NCI-H1048 (cell line): ENCODE measurements at regions not wholly inside any gene's neighbourhood (a gene's known extent, or its start where the extent isn't known, plus 50 kb on each side); places are given as distances from the start of the nearest gene placed in this dataset.
A peak's percentile ranks its signal among the peaks of the same experiment; 100 is the strongest.

Source experiments
- DNase-seq: peaks from one replicate; lab custom pipeline; 2025; lab: John Stamatoyannopoulos, UW

DNA sequence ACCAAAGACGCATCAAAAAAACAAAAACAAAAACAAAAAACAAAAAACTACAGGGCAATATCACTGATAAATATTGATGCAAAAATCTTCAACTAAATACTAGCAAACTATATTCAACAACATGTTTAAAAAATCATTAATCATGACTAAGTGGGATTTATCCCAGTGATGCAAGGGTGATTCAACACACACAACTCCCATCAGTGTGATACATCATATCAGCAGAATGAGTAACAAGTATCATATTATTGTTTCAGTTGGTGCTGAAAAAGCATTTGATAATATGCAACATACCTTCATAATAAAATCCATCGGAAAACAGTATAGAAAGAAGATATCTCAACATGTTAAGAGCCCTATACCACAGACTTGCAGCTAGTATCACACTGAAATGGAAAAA is 953.0 kb downstream of the AMY1C start:
- DNase-seq: no peak

DNA sequence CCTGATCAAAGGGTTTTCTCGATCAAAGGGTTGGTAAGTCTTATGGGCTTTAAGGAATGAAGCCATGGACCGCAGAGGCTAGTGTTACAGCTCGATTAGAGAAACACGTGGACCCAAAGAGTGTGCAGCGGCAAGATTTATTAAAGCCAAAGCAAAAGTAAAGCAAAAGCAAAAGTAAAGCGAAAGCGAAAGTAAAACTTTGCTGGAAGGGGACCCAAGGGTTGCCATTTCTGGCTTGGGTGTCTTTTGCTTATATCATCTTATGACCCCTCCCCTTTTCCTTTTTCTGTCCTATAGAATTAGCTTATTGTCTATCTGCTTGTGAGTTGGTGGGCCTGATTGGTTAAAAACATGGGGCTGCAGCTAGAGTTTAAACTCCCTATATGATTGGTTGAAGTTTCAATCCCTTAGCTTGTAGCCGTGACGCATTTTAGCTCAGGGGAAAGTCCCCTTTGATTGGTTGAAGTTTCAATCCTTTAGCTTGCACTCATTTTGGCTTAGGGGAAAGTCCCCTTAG is 957.0 kb downstream of the AMY1C start:
- DNase-seq: no peak

DNA sequence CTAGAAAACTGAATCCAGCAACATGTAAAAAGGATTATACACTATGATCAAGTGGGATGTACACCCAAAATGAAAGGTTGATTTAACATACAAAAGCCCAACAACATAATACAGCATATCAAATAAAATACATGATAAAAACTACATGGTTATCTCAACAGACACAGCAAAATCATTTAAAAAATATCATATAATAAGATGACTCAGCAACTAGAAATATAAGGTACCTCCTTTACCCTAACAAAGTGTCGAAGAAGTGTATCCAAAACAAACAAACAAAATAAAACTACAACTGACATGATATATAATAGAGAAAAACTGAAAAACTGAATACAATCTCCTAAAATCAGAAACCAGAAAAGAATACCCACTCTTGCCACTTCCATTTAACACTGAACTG is 969.1 kb downstream of the AMY1C start:
- no peak for DNase-seq

DNA sequence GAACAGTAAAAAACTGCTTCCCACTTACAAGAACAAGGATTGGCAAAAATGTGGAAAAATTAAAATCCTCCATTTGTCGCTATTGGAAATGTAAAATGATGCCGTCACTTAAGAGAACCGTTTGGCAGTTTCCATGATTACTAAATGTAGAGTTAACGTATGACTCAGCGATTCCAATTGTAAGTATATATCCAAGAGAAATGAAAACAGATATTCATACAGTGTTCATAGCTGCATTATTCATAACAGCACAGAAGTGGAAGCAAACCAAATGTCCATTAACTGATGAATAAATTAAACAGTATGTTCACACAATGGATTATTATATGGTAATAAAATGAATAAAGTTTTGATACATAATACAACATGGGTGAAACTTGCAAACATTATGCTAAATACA is 971.0 kb downstream of the AMY1C start:
- DNase-seq: no peak

DNA sequence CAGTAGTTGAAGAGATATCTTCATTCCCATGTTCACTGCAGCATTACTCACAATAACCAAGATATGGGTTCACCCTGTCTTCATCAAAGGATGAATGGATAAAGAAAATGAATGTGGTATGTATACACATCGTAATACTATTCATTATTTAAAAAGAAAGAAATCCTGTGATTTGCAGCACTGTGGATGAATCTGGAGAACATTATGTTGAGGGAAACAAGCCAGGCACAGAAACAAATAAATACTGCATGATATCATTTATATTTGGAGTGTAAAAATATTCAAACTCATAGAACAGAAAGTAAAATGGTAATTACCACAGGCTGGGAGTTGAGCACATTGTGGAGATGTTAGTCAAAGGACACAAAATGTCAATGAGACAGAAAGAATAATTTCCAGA is 977.2 kb downstream of the AMY1C start:
- no peak for DNase-seq

DNA sequence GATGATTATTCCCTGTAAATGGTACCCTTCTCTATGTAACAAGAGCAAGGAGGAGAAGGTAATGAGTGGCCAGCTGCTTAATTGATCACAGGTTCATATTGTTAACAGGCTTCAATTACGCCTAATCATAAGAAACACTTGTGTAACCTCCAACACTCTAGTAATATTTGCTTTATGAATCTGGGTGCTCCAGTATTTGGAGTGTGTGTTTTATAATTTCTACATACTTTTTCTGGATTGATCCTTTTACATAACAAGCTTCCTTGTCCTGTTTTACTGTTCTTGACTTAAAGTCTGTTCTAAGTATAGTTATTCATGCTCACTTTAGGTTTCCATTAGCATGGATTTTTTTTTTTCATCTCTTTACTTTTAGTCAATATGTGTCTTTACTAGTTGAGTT is 984.2 kb downstream of the AMY1C start:
- no peak for DNase-seq

DNA sequence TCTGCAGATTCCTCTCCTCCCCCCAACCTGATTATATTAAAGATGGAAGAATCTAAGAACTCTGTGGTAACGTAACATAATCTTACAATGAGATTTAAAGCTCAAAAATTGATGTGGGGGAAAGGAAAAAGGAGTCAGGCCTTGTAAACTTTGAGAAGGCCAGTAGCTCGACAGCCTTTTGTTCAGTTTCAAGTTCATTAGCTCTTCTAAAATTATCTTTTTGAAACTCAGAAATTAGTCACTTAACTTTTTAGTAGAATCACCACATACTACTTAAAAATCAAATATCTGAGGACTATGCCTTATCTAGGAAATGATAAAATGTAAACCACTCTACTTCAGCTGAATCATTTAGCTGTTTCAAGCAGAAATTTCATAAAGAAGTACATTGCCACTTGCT is 996.2 kb downstream of the AMY1C start:
- DNase-seq: no peak

DNA sequence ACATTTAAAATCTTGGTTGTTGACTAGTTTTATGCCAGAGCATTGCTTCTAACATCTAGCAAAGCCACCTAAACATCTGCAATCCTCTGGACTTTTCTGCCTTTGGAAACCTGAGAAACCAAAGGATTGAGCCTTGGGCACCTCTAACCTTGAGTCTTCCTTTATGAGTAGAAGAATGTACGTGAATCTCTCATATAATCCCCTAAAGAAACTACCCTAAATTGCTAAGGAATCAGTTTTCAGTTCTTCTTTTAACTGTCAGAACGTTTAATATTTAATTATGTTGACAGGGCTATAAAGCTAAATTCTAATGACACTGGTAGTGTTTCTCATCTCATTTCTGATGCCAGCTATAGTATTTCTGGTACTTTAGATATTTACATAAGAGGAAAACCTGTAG is 997.3 kb downstream of the AMY1C start:
- no peak for DNase-seq

DNA sequence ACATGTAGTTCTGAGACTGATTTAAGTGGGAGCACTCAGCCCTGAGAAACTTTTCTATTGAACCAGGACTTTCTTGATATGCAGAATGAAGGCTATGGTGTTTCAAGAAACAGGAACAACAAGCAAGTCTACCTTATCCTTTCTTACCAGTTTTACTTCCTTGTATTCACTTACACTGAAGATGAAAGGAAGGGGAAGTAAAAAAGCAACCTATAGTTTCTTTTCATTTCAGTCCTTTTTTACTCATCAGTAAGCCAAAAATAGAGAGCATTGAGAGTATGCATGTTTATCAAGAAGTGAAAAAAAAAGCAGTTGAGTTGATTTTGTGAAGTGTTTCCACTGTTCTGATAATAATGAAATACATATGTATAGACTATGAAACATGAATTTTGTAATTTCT is 1010.3 kb downstream of the AMY1C start:
- no peak for DNase-seq

DNA sequence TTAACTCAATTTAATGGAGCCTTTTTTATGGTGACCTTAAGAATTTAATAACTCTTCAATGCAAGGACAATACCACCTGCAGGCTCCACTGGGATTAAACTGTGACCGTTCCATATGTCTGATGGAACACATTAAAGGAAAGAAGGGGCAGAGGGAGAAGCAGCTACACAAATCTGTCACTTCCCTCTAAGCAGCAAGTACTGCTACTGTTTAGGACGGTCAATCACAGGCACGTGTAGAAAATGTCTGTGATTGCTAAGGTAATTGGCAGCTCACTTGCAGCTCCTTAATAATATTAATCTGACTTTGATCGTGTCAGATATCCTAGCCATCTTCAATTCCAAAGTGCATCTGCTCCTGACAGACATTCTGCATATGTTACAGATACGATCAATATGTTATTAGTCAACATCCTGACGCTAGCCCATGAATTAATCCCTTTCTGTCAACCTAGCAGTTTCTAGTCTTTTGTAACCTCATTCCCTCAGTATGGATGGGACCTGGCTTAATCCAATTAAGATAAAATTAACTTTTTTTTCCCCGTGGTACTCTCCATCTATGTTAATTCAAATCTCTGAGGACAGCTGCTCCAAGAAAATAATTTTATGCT is 1012.4 kb downstream of the AMY1C start:
- DNase-seq: no peak

DNA sequence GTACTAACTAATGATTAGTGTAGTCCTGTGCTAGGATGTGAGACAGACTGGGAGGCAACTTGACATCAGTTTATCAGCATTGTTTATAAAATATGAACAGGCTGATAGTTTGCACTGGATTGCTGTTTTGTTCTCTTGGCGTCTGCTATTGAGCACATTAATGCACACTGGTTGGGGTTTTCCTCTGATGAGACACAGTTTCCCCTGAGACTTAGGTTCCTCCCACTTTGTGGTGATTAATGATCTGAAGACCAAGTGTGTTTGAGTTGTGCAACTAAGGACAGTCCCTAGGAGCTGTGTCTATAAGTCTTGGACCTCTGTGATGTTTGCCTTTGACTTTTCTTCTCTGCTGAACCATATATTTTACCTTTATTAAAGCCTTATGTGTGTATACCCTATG is 1015.4 kb downstream of the AMY1C start:
- no peak for DNase-seq

DNA sequence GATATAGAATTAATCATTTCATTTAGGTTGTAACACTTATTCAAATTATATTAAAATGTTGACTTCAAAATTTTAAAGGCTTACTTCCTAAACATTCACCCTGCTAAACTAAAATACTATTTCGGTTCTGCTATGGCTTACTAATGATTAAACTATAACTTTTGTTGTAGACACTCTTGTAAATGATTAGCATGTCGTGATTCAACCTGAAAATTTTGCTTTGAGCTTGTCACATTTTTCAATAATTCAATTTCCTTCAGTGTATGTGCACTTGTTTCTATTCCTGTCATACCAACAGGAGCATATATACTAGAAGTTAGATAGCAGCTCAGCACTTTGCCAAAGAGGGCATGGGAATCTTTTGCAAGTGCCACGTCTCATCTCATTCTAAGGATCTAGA is 1018.8 kb downstream of the AMY1C start:
- no peak for DNase-seq

DNA sequence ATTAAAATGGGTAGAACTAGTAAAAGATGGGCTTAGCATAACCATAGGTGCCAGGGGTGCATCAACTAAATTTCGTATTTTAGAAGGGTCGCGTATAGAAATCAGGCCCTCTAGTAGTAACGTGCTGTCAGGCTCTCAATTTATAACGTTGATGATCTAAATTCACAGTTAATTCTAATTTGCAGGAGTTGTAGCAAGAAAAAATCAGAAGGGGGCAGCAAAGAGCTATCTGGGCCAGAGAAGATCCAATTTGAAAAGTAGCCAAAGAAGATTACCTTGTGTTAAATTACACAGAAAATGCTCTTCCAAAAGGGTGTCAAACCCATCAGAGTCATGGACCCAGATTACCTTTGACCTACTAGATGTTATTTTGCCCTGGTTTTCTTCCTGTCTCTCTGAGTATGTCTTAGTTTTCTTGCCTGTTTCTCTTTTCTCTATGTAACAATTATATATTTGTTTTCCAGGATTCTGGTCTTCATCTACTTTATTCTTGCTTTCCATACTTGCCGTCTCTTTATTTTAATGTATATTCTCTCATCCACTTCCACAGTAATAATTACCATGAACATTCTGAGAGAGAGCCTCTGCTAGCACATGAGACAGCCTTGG is 1030.9 kb downstream of the AMY1C start:
- peak; percentile 13 for DNase-seq

DNA sequence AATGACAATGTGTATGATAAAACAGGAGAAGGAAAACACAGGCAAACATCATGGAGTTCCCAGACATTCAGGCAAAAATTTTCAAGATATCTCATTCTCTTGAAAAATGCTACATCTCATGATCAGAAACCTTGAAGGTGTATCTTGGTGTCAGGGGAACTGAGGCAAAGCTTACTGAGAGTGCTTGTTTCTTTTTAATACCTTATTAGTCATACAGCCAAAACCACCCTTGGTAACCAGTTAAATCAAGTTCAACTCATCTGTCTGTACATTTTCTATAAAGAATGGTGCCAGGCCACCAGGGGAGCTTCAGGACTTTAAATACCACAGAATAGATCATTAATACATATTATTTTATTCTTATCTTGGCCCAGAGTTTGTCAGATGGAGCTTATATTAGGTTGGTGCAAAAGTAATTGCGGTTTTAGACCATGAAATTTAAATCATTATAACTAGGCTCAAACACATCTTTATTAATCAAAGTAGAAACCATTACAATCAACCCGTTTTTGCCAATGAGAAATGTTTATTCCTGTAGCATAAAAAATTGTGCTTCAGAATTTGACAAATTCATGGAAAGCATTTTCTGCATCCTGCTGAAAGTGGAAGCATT is 1036.0 kb downstream of the AMY1C start:
- DNase-seq: no peak

DNA sequence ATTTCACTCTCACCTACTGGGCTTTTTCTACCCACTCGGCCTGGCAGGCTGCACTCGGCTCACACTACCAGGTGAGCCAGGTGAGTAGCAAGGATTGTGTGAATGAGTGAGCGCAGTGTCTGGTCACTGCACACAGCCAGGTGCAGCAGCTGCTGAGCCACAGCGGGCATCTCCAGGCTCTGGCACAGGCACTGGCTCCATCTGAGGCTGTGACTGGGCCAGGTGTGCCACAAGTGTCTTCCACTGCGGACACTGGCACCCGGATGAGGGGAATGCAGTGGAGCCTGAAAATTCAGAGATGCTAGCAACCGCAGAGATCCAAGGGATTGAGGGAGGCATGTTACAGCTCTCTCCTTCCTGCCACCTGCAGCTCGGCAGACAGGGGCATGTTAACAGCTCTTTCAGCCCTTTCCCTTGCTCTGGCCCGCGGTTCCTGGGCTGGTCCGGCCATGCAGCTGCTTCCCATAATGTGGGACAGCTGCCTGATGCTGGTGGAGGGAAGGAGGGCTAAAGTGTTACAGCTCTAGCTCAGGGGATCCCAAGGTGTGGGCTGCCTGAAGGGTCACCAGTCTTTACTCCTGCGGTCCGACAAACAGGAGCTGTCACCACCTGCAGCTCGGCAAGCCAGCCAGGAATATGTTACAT is 1038.3 kb downstream of the AMY1C start:
- no peak for DNase-seq

DNA sequence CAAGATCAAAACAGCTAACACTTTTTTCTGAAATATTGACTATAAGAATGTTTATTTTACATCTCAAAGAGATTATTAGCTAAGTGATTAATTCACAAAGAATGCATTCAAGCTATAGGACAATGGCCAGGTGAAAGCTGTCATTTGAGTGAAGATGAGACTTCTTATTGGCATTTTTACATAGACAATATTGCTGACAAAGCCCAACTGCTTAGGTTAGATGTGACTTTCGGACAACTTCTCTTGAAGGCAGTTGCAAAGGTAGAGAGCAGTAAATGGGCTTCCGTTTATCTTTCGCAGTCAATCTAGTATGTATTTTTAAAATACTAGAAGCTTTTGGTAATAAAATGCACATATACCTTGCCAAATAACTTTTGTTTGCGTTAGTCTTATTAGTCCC is 1041.3 kb downstream of the AMY1C start:
- DNase-seq: no peak

DNA sequence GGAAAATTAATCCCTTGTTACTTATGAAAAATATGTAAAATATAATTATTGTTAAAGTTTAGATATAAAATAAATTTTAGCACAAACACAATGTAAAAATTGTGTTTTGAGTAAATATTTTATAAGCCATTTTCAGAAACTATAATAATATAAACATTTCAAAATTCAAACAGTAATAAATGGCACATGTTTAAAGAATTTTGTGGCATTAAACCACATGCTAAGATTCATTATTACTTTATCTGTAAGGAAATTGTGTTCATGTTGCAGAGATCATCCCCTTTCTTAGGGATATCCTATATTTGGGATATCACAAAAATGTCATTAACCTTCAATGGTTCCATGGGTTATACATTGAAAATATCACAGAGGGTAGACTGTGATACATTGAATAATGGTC is 1044.3 kb downstream of the AMY1C start:
- no peak for DNase-seq

DNA sequence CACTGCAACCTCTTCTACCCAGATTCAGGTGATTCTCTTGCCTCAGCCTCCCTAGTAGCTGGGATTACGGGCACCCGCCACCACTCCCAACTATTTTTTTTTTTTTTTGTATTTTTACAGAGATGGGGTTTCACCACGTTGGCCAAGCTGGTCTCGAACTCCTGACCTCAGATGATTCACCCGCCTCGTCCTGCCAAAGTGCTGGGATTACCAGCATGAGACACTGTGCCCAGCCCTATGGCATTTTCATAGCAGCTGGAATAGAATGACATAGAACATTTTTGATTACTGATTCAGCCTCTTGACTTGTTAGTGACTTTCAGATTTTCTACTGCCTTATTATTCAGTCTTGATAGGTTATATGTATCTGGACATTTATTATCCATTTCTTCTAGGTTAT is 1046.2 kb downstream of the AMY1C start:
- no peak for DNase-seq

DNA sequence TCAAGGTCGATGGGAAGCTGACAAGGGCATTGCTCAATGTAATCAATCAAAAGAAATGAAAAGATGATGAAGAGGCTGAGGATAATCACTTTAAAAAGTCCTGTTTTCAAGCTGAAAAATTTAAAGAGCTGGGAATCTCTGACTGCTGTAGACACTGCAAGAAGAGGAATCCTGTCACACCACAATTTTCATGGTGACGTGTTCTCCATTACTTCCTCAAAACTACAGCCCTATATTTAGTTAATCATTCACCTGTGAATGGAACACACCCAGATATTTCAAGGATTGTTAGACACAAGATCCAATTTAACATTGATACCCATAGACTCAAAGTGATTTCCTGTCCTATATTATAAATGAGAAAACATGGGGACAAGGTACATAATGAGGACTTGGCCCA is 1048.3 kb downstream of the AMY1C start:
- DNase-seq: no peak

DNA sequence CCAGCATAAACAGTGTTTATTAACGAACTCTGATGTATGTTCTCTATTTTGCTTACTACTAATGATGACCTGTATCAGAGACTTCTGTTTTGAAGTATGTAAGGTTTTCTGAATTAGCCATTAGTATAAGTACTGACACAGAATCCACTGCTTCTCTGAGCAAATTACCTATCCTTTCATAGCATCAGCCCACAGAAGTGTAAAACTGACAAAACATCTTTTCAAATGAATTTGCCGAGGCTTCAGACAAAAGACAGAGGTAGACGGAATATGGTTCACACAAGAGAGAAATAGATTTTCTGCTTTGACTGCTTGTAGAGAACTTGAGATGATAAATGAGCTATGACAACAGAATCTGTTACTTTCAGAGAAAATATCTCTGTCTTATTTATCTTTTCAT is 1051.6 kb downstream of the AMY1C start:
- no peak for DNase-seq

DNA sequence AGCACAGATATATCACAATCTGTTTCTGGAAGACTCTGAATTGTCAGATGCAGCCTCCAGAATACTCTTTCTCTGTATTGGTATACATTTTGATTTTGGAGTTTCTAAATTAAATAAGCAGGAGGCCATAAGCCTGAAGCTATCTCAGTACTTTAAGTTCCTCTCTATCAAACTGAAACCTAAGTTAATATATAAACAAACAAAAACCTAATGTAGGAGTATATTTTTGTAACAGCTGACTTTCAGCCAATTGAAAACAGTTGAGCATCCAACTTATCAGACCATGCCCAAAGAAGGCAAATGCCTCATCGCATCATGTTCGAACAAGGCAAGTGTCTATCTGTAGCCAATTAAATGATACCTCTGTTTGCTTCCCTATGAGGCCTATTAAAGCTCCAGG is 1054.4 kb downstream of the AMY1C start:
- DNase-seq: no peak

DNA sequence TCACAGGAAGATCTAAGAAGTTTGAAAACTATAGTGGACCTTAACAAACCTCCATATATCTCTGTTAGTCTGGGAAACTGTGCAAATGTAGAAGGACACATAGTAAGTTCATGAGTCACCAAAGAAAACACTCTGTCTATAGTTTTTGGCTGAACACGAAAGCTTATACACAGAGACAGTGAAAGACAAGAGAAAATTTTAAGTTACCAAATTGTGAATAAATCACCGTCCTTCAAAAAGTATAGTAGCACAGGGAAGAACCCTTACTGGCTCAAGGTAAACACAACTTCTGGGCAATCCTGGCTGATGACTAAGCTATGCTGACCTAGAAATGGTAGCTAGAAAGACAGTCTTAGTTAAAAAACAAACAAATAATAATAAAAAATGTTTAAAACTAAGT is 1057.9 kb downstream of the AMY1C start:
- no peak for DNase-seq

DNA sequence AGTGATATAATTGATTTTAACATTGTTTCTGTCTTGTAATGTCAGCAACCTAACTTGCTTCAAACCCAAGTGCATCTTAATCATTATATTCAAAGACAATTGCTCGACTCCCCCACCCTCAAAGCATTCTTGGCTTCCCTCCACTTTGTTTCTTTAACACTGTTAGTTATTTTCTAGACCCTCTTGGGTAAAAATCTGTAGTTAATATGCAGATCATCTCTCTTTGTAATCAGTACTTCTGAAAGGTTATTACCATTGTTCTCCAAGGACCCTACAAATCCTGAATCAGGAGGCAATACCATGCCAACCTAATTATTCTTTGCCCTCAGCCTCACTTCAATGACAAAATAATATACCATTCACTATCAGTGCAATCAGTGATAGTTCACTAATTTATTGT is 1075.7 kb downstream of the AMY1C start:
- no peak for DNase-seq
